Osteocyte (in vitro differentiated cells): ENCODE measurements at regions not wholly inside any gene's neighbourhood (a gene's known extent, or its start where the extent isn't known, plus 50 kb on each side); places are given as distances from the start of the nearest gene placed in this dataset.
A peak's percentile ranks its signal among the peaks of the same experiment; 100 is the strongest.

ENCODE experiments used
- DNase-seq: peaks from one replicate; pipeline ENCODE4 v3.0.0; 2021; ENCODE audit warnings: mixed read lengths; ENCODE audit not compliant: unreplicated experiment; ENCODE audit errors: extremely low spot score
- H3K27ac Mint-ChIP-seq: one replicate; pipeline ENCODE4 v1.8.0; 2021; ENCODE audit warnings: mild to moderate bottlenecking, mixed read lengths; ENCODE audit not compliant: unreplicated experiment
- H3K27me3 Mint-ChIP-seq: one replicate; pipeline ENCODE4 v1.8.0; 2021; ENCODE audit warnings: mixed read lengths; ENCODE audit not compliant: unreplicated experiment
- H3K36me3 Mint-ChIP-seq: one replicate; pipeline ENCODE4 v1.8.0; 2021; ENCODE audit warnings: mixed read lengths; ENCODE audit not compliant: unreplicated experiment
- H3K4me1 Mint-ChIP-seq: one replicate; pipeline ENCODE4 v1.8.0; 2021; ENCODE audit warnings: mixed read lengths; ENCODE audit not compliant: unreplicated experiment
- H3K4me3 Mint-ChIP-seq: one replicate; pipeline ENCODE4 v1.8.0; 2021; ENCODE audit warnings: mild to moderate bottlenecking, moderate library complexity, mixed read lengths; ENCODE audit not compliant: unreplicated experiment
- H3K9me3 Mint-ChIP-seq: one replicate; pipeline ENCODE4 v1.8.0; 2021; ENCODE audit warnings: mixed read lengths; ENCODE audit not compliant: unreplicated experiment
- CTCF ChIP-seq: fragments of 200-600 bp; sonication (generic); IDR thresholded peaks from 2 replicates; pipeline ENCODE4 v1.5.0; 2021; ENCODE audit warnings: antibody characterized with exemption, mild to moderate bottlenecking, moderate library complexity

DNA sequence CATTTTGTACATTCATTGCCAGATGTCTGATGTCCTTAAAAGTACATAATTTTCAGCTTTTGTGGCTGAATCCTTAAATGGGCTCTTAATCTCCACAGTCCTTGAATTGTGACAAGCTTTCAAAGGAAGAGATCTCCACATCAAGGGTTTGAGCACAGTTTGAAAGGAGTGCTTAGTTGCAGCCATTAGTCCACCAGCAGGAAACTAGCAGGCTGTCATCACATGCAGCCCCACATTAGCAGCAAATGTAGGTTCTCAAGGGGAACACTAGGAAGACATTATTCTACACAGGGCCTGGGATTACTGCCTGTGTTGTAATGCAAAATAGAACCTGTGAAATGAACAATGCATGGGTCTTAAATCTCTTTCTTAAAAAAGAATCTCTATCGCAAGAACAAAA is 173.2 kb downstream of the CBLL2 start:
- peaks cover 20% of the 10 kb centered on the region for H3K9me3 Mint-ChIP-seq
- no peak overlapping the region for H3K27ac Mint-ChIP-seq
- H3K4me3 Mint-ChIP-seq = no peak overlapping the region
- no peak for TF ChIP-seq CTCF
- no peaks in the 10 kb centered on the region for H3K36me3 Mint-ChIP-seq
- no peaks in the 10 kb centered on the region for H3K4me1 Mint-ChIP-seq
- no peak for DNase-seq
- H3K27me3 Mint-ChIP-seq = peaks cover 6% of the 10 kb centered on the region

DNA sequence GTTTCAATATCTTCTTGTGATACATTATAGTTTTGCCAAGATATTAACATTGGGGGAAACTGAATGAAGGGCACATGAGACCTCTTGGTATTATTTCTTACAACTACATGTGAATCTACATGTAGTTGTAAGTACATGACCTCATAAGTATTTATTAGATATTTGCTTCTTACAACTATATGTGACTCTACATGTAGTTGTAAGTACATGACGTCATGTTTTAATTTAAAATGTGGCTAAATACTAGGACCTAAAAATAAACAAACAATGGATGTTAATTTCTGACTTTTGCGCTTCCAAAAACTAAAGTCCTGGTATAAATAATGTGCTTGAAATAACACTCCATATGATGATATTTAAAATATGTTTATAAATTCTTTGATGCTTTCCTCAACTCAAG is 190.2 kb downstream of the CBLL2 start:
- H3K27ac Mint-ChIP-seq = no peak overlapping the region
- no peak overlapping the region for H3K4me3 Mint-ChIP-seq
- no peaks in the 10 kb centered on the region for H3K4me1 Mint-ChIP-seq
- H3K9me3 Mint-ChIP-seq = peaks cover 4% of the 10 kb centered on the region
- no peak for DNase-seq
- TF ChIP-seq CTCF = no peak
- H3K36me3 Mint-ChIP-seq = no peaks in the 10 kb centered on the region
- H3K27me3 Mint-ChIP-seq = no peaks in the 10 kb centered on the region

DNA sequence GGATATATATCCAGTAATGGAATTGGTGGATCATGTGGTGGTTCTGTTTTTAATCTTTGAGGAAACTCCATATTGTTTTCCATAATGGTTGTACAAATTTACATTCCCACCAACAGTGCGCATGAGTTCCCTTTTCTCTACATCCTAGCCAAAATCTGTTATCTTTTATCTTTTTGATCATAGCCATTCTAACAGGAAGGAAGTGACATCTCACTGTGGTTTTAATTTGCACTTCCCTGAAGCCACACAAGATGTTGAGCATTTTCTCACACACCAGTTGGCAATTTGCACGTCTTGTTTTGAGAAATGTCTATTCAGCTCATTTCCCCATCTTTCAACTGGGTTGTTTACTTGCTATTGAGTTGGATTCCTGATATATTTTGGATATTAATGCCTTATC is 194.9 kb downstream of the CBLL2 start:
- H3K27me3 Mint-ChIP-seq = no peaks in the 10 kb centered on the region
- H3K4me3 Mint-ChIP-seq = no peak overlapping the region
- no peak for TF ChIP-seq CTCF
- DNase-seq = no peak
- peaks cover 6% of the 10 kb centered on the region for H3K4me1 Mint-ChIP-seq
- H3K27ac Mint-ChIP-seq = no peak overlapping the region
- peaks cover 4% of the 10 kb centered on the region for H3K9me3 Mint-ChIP-seq
- H3K36me3 Mint-ChIP-seq = no peaks in the 10 kb centered on the region

DNA sequence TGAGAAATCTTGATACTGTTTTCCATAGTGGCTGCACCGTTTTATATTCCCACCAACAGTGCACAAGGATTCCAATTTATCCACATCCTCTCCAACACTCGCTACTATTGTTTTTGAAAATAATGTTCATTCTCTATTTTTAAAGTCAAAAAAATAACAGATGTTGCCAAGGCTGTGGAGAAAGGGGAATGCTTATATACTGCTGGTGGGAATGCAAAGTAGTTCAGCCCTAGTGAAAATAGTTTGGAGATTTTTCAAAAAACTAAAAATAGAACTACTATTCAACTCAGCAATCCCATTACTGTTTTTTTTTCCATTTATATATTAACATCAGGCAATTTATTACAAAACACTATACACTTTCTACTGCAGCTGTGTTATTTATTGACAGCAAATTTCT is 208.7 kb downstream of the CBLL2 start:
- no peak for TF ChIP-seq CTCF
- Mint-ChIP-seq H3K4me3 (no peak overlapping the region), H3K27me3 (no peaks in the 10 kb centered on the region), H3K27ac (peak overlapping the region; percentile 44), H3K4me1 (peaks cover 4% of the 10 kb centered on the region), H3K9me3 (peaks cover 21% of the 10 kb centered on the region), H3K36me3 (no peaks in the 10 kb centered on the region)
- no peak for DNase-seq

DNA sequence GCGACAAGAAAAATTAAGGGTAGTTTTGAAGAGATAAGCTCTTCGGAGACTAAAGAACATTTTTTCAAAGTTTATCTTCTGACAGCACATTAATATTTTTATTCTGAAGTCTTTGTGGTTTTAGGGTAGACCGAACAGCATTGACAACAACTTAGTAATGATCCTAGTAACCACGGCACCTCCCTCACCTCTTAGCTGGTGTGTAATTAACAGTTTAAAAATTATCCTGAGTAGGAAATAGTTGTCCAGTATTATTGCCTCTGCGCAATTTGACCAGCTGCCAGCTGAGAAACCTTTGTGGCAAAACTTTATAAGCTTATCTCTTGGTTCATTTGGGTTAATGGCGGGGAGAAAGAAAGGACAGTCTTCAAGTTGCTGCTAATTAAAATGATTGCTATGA is 213.6 kb downstream of the CBLL2 start:
- H3K27me3 Mint-ChIP-seq = no peaks in the 10 kb centered on the region
- no peak overlapping the region for H3K4me3 Mint-ChIP-seq
- H3K4me1 Mint-ChIP-seq = peaks cover 4% of the 10 kb centered on the region
- no peak overlapping the region for H3K27ac Mint-ChIP-seq
- no peak for TF ChIP-seq CTCF
- peaks cover 8% of the 10 kb centered on the region for H3K9me3 Mint-ChIP-seq
- no peak for DNase-seq
- no peaks in the 10 kb centered on the region for H3K36me3 Mint-ChIP-seq
